ENCODE measurements at regions not wholly inside any gene's neighbourhood (a gene's known extent, or its start where the extent isn't known, plus 50 kb on each side); places are given as distances from the start of the nearest gene placed in this dataset.

- no peak for TF ChIP-seq EP300 (IDR thresholded peaks at IDR 0.05)
- TF ChIP-seq CTCF (IDR thresholded peaks at IDR 0.05) = no peak
- TF ChIP-seq POLR2A (IDR thresholded peaks at IDR 0.05) = no peak
Measured at GRCh38 chr4:130080872-130081451, 985.0 kb downstream of the C4orf33 start.

Measured in gastroesophageal sphincter (tissue), 3 donors.